Astrocyte of the hippocampus (primary cell): ENCODE measurements at regions not wholly inside any gene's neighbourhood (a gene's known extent, or its start where the extent isn't known, plus 50 kb on each side); places are given as distances from the start of the nearest gene placed in this dataset.
"Not testable (repeated sequence)": the region's sequence is repeated elsewhere in the genome, so short reads cannot be mapped to it uniquely, and the experiment has no call there.

Experiments used
- DNase-seq: peaks from one replicate; pipeline ENCODE4 v3.0.0; 2011; ENCODE audit warnings: low read depth, low spot score

DNA sequence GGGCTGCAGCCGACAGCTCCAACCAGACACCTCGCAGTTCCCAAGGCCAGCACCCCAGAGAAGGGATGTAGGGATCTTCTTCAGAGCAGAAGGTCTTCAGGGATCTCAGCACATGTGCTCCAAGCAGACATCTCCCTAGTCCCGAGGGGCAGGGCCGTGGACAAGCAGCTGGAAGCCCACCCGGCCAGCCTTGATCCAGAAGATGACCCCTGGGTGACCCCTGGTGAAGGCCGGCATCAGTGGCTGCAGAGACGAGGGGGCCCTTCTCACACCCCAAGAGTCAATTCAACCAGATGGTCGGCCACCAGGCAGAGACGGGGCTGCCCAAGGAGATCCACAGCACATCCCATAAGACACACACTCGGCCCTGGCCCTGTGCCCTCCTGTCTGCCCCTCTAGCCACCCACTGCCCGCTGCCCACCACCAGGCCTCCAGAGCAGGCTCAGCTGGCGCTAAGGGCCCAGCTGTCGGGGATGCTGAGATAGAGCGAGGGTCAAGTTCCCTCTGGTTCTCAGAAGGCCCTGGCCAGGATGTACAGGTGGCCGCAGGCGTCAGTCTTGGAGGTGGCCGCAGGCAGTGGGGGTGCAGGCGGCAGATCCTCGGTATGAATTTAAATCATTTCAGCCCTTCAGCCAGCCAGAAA lies 168.3 kb downstream of the BRD1 start:
- no peak for DNase-seq

GRCh38 chr22:49658902-49659280 lies 168.8 kb downstream of the BRD1 start:
- DNase-seq, result no peak

DNA sequence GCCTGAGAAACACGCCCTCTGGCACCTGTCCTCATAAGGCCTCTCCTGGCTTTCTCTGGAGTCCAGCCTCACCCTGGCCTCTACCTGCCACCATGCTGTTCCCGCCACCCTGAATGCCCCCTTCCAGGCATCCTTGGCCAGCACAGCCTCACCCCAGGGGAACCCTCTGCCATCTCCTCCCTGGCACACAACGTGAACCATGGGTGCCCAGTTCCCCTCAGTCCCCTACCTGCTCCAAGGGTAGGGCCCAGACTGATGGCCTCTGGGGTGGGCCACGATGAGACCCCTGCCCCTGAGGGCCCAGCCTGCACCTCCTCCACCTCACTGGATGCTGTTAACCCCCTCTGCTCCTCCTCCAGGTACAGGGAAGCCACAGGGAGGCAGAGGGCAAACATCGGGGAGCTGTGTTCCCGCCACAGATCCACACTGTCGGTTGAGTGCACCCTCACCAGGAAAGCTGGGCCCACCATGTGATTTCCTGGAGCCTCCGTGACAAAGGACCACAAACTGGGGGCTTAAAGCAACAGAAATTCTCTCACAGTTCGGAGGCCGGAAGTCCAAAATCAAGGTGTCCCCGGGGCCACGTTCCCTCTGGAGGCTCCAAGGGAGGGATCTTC lies 169.6 kb downstream of the BRD1 start:
- no peak for DNase-seq

DNA sequence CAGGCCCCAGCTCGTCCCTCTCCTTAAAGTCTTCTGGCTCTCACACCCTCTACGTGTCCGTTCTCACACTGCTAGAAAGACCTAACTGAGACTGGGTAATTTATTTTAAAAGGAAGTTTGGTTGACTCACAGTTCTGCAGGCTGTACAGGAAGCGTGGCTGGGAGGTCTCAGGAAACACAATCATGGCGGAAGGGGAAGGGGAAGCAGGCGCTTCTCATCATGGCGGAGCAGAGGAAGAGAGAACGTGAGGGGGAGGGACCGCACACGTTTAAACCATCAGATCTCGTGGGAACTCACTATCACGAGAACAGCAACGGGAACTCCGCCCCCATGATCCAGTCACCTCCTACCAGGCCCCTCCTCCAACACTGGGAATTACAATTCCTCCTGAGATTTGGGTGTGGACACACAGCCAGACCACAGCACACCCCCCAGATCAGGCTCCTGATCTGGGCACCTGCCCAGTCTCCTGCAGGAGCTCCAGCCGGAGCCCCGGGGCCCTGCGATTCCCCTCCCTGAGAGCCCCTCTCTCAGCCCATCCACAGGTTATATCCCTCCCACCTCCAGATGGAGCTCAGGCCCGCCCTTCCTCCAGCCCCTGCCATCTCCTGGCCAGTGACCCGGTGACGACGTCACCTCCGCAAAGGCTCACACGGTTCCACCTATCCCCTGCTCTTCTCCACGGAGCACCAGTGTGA lies 170.2 kb downstream of the BRD1 start:
- DNase-seq, result no peak

GRCh38 chr22:49656883-49657274 lies 170.8 kb downstream of the BRD1 start:
- not testable (repeated sequence) for DNase-seq

GRCh38 chr22:49656291-49656851 lies 171.3 kb downstream of the BRD1 start:
- DNase-seq, result no peak

- DNase-seq, result no peak
Observed at GRCh38 chr22:49655168-49655812, 172.4 kb downstream of the BRD1 start.

- peak; percentile 47 for DNase-seq
Observed at GRCh38 chr22:49650336-49651241, 177.1 kb downstream of the BRD1 start.

DNA sequence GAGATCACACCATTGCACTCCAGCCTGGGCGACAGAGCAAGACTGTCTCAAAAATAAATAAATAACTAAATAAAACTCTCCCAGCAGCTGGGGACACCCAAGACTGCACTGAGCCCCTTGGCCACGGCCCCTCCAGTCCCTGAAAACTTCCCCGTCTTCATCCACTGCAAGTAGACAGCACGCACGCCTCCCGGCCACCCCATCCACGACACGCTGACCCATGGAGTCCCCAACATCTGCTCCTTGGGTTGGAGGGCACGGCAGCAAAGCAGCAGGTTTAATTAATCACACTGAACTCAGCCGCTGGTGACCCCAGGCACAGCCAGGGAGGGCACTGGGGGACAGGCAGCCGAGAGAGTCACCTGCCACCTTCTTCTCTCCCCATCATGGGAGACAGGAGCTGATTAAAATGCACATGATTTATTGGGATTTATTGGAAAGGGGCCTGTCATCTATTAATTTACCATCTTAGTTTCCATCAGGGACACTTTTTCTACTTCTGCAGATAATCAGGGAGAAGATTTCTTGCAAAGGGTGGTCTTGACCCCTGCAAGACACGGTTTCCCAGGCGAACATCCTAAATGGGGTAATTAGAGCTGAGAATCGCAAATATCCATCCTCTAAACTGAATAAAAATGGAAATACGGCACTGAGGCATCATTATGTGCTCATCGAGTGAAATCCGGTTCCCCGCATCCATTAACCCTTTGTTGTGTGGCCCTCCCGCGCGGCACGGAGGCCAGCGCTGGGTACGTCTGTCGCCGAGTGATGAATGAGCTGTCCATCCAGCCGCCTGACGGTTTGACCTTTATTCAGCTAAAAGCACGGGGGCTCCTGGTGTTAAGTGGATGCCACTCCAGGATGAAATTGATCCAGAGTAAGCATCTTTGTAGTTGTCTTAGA lies 178.3 kb downstream of the BRD1 start:
- no peak for DNase-seq

- DNase-seq, result no peak
Observed at GRCh38 chr22:49648053-49648452, 179.6 kb downstream of the BRD1 start.

DNA sequence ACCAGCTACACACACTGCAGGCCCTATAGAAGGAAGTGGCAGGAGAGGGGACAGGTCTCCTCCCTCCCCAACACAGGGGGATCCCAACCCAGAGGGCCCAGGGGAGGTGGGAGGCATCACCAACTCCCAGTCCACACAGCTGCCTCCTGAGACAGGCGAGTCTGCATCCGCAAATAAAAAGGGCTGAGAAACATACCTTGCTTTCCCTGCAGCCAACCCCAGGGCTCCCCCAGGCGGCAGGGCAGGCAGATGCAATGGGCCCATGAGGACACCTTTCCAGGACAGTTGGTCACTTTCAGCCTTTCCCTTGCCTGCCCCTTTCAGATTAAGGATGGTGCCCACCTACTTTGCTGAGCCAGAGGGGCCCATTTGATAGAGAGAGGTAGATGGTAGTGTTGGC lies 180.0 kb downstream of the BRD1 start:
- no peak for DNase-seq

DNA sequence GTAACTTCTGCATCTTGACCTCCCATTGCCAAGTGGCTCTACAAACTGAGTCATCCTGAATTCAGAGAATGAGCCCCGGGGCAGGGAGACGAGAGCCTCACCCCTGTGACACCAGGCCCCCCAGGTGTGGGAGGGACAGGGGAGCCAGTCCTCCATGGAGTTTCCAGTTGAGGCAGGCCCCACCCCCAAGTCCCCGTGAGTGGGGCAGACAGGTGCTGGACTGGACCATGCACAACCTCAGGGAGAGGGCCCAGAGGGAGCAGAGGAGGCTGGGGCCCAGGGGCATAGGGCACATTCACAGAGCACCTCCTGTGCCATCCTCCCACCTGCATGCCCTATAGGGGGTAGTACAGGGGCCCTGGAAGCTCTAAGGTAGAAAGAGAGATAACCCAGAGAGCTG lies 180.8 kb downstream of the BRD1 start:
- DNase-seq, result no peak

GRCh38 chr22:49645791-49646550 lies 181.7 kb downstream of the BRD1 start:
- no peak for DNase-seq

- DNase-seq, result no peak
Observed at GRCh38 chr22:49645257-49645656, 182.4 kb downstream of the BRD1 start.

DNA sequence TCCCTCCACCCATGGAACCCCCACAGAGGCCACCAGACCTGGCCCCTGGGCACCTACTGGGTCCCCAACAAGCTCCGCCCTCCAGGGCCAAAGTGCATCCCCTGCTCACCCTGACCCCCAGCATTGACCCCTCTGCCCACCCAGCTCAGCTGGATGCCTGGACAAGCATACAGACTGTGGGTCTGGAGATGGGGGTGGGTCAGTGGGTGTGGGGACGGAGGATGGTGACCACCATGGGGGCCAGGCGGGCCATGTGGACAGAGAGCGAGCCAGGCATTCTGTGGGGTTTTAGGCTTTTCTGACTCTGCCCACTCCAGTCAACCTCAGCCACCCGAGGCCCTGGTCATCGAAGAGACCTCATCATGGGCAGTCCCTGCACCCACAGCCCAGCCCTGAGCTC lies 183.7 kb downstream of the BRD1 start:
- DNase-seq, result no peak

DNA sequence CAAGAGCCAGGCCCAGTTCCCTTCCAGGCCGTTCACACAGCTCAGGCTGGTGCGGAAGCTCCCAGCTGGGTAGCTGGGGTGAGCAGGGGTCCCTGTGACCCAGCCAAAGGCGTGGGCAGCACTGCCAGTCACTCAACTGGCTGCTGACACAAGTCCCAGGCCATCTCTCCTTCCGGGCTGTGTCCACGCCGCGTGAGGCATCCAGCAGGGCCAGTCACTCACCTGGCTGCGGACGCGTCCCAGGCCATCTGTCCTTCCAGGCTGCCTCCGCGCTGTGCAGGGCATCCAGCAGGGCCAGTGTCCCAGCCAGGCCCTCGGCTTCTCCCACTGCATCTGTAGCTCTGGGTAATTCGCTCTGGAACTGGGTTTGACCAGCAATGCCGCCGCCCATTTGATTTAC lies 184.2 kb downstream of the BRD1 start:
- no peak for DNase-seq

GRCh38 chr22:49642741-49643140 lies 184.9 kb downstream of the BRD1 start:
- no peak for DNase-seq

DNA sequence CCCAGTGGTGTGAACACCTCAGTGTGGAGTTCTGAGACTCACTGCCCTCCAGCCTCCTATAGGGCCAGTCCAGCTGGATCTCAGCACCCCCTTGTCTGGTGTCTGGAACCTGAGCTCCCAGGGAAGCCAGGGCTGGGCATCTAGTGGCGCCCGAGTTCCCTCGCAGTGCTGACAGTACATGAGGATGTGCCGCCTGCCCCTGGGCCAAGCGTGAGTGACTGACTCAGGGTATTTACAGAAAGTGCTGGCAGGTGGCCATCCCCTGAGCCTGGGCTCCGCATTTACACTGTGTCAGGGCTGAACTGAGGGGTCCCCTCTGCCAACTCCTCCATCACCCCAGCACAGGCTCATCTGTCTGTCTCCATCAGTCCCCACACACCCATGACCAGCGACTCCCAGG lies 185.3 kb downstream of the BRD1 start:
- no peak for DNase-seq

DNA sequence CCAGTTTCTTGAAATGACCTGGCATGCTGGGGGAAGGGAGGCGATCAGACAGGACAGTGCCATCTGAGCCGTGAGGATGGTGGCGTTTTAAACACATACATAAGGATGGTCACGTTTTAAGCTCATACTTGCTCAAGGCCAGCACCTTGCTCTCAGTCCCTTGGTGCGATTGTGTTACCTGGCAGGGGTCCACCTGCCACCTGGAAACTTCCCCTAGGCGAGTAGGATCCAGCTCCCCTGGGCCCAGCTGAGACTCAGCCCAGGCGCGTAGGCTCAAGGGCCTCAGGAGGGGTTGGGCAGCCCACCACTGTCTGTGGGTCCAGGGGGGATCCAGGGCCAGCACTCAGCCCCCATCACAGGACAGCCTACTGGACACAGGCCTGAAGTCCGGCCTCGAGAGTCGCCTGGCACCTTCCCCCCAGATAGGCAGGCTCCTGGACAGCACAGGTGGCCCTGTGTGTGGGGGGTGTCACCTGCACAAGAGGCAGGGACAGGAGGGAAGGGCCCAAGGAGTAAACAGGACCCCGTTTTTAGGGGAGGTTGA lies 185.8 kb downstream of the BRD1 start:
- DNase-seq, result no peak
